SK-N-DZ (cell line): ENCODE measurements at regions not wholly inside any gene's neighbourhood (a gene's known extent, or its start where the extent isn't known, plus 50 kb on each side); places are given as distances from the start of the nearest gene placed in this dataset.
"Not testable (repeated sequence)": the region's sequence is repeated elsewhere in the genome, so short reads cannot be mapped to it uniquely, and the experiment has no call there.

Experiments
- DNase-seq: peaks from one replicate; pipeline ENCODE4 v3.0.0-alpha.2; 2015; ENCODE audit warnings: low spot score

- no peak for DNase-seq
Observed at GRCh38 chr2:83388804-83389203, 1070.3 kb downstream of the SUCLG1 start.

- no peak for DNase-seq
Observed at GRCh38 chr2:83386549-83386948, 1072.5 kb downstream of the SUCLG1 start.

DNA sequence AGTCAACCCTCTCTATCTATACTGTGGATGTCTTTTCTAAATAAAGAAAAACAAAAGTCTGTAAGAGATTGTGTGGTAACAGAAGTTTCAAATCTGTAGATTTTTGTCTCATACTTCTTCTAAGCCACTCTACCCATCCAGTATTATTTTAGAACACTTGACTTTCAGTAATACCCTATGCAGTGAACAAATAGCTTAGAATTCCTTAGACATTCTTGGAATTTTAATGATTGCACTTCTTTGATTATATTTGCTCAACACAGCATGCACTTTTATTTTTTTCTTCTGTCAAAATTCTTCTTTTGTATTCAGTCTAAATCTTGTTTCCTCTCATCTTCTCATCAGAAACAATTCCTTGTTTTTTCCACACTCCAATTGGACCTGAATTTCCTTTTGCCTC, 1080.2 kb downstream of the SUCLG1 start:
- DNase-seq = no peak

DNA sequence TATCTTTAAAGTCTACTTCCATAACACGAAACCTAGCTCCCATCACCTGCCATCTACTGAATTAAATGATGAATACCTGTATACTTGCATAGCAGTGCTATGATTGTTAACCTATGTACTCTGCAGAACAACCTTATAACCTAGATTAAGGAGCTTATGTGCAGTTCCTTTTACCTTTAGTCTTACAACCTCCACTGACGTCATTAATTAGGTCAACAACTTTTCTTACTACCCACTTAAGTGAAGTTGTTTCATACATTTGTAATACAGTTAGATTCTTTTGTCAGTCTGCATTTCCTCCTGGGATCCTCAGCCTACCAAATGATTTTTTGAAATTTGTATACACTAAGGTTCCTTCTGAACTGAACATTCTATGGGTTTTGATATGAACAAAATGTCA, 1082.3 kb downstream of the SUCLG1 start:
- DNase-seq = no peak

DNA sequence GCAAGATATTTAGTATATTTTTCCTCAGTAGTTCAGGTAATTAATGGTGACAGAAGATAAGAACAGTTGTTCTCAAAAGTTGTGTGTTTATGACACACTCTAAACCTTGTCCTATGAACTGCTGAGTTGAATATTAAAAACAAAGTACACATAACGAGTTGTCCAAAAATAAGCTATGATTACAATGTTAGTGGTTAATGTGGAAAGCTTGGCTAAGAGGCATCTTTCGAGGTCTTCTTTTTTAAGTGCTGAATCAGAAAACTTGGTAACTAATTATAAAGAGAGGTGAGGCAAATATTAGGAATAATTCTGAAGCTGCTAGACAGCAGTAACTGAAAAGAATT, 1088.7 kb downstream of the SUCLG1 start:
- DNase-seq = no peak

GRCh38 chr2:83369601-83370418, 1089.3 kb downstream of the SUCLG1 start:
- DNase-seq = no peak

- DNase-seq = no peak
Observed at GRCh38 chr2:83368916-83369315, 1090.2 kb downstream of the SUCLG1 start.

- no peak for DNase-seq
Observed at GRCh38 chr2:83368461-83368860, 1090.6 kb downstream of the SUCLG1 start.

DNA sequence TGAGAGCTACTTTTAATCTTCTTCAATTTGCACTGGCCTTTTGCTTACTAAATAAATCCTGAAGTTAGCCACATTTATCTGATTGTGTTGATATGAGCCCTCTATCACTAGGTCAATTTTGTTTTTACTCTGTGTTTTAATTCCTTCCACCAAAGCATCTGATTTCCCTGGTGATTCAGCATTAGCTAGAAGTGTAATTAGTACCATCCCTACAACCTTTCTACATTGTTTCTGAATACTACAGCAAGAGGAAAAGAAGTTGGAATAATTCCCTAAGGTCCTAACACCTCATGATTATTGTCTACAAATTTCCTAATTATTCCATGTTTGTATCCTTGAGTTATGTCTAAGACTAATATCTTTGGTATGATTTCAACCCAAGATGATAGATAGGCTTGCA, 1093.6 kb downstream of the SUCLG1 start:
- no peak for DNase-seq

DNA sequence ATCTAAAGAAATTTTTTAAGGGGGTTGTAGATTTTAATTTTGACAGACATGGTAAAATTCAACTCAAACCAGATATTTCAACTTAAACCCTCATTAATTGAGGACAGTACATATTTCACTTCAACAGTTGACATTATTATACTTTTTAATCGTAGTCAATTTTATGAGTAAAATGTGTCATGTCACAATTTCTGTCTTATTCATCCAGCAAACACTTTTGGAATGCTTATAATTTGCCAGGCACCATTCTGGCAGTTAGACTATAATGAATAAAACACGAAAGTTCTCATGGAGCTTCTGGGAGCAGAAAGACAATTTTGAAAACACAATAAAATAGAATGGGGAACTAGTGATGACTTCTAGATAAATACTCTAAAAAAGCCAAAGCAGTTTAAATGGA, 1094.8 kb downstream of the SUCLG1 start:
- DNase-seq = no peak

DNA sequence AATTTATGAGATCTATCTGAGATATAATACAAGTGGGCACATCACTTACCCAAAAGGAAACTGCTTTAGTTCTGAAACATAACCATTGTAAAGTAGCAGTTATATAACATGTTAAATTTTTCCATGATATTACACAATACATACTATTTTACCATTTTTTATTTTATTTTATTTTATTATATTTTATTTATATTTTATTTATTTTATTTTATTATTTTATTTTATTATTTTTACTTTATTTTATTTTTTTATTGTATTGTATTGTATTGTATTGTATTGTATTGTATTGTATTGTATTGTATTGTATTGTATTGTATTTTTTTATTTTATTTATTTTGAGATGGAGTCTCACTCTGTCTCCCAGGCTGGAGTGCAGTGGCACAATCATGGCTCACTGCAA, 1095.9 kb downstream of the SUCLG1 start:
- DNase-seq = not testable (repeated sequence)

GRCh38 chr2:83359336-83359735, 1099.7 kb downstream of the SUCLG1 start:
- no peak for DNase-seq

- DNase-seq = peak; percentile 31
Observed at GRCh38 chr2:83342860-83343329, 1116.2 kb downstream of the SUCLG1 start.

GRCh38 chr2:83340424-83340823, 1118.7 kb downstream of the SUCLG1 start:
- DNase-seq = peak; percentile 7

DNA sequence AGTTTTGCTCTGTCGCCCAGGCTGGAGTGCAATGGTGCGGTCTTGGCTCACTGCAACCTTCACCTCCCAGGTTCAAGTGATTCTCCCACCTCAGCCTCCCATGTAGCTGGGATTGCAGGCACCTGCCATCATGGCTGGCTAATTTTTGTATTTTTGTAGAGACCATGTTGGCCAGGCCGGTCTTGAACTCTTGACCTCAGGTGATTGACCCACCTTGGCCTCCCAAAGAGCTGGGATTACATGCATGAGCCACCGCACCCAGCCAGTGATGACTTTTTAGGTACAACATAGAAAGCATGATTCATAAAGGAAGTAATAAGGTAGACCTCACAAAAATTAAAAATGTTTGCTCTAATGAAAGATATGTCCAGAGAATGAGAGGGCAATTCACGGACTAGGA, 1119.1 kb downstream of the SUCLG1 start:
- DNase-seq = peak; percentile 2

GRCh38 chr2:83331810-83332209, 1127.3 kb downstream of the SUCLG1 start:
- DNase-seq = no peak

DNA sequence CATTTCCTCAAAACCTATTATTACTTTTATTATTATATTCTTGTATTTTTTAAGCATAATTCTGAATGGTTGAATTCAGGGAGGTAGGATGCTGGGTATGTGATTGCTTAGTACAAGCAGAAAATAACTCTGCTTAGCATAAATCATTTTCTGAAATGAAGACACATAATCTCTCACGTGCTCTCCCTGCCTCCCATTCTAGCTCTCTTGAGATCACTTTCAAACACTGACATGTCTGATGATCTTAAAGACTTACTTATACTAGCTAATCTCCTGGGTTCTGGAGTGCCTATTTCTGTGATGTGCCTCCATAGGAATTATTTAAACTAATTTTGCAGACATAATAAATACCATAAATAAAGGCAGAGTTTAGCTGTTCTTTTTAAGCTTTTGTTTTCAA, 1136.0 kb downstream of the SUCLG1 start:
- no peak for DNase-seq

DNA sequence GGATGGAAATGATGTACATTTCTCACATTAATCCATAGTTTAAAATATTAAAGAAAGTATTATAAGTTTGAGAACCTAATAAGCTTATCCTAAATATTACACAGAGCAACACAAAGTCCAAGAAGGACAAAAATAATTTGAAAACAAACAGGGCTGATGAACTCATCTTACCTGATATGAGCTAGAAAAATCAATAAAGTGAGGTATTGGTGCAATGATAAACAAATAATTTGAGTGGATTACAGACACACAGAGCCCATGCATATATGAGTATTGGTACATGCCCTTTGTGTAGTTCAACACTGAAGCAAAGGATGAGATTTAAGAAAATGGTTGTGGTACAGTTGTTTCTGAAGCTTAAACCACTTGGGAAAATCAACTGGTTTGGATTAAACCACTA, 1139.0 kb downstream of the SUCLG1 start:
- no peak for DNase-seq

DNA sequence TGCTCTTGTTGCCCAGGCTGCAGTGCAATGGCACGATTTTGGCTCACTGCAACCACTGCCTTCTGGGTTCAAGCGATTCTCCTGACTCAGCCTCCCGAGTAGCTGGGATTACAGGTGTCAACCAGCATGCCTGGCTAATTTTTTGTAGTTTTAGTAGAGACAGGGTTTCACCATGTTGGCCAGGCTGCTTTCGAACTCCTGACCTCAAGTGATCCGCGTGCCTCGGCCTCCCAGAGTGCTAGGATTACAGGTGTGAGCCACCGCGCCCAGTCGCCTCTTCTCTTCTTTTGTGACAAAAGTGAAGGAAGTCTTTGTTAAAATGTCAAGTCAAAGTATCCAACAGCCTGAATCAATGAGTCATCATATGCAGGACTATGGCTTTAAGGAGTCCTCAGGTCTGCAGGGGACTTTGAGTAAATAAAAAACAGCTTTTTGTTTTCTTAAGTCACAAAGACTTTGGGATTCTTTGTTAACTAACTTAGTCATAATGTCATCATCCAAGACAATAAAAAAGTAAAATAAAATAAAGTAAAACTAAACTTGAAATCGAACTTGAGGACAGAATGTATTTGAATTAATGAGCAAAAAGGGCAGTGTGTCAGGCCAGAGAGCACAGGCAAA, 1153.2 kb downstream of the SUCLG1 start:
- no peak for DNase-seq

DNA sequence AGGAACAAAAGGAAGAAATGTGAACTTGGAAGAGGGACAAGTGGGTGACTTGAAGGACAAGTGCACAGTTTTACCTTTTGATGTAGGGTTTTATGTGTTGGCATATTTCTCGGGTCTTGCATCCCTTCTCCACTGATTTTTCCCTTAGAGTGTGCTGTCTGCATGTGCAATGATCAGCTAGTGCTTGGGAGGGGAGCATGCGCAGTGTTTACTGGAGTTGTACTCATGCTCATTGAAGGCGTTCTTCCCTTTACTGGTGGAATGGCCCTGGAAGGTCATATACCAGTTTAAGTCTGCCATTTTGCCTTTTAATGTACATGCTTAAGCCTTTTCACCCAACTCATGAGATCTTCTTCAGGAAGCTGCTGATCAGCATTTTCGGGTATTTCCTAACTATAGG, 1168.0 kb downstream of the SUCLG1 start:
- DNase-seq = no peak

DNA sequence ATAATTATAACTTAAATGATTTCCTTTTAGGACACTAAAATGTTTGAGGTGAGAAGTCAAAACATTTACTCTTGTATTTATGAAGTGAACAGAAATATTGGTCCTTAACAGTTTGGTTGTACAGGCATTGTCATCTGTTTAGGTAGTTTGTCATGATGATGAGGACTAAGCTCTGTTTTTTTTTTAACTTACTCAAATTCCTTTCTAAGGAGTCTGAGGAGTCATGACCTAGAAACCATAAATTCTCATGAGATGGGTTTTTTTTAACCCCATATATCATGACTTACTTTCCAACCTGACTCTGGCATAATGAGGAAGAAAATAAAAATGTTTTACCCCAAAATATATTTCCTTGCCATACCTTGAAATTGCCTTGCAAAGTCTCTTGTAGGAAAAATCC, 1176.2 kb downstream of the SUCLG1 start:
- no peak for DNase-seq

DNA sequence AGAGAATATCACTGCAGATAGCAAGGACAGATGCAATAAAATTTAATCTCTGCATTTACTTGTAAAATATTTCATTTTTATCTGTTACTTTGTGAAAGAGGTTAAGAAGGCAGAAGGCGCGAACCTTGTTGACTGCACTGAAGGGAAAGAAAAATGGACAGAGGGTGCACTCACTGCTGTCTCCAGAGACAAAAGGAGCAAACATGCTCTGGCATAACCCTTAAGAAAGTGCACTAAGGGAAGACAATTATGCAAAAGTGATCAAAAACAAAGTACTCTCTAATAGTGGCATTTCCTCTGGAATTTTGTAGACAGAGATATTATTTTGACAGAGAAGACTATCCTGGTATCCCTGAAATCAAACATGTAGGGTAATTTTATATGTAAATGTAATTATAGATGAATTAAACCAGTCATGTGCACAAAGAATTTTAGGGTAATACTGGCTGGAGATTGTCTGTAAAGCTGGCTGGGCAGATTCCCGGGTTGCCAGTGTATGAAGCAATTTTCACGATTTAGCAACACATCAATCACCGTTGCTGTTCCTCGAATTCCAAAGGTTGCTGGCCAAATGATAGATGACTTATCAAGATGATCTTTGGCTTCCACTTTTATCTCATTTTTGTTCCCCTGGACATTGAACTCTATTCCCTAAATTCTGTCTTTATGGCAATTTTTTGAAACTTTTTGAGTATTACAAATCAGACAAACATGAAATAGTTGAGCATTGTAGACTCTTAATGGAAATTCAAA, 1176.9 kb downstream of the SUCLG1 start:
- DNase-seq = no peak

DNA sequence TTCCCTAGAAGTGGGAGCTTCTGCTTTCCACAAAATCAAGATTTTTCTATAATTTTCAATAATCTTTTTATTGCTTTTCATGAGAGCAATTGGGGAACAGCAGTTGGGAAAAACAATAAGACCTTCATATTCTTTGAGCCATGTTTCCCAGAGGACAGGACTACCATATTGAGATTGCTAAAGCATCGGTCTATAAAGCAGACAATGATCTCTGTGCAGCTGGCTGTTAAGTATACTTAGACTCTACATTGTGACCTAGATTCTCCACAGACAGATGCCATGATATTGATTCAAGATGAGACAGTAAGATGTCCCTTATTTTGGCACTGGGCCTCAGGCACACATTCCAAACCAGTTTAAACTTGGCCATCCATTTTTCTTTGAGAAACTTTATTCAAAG, 1178.7 kb downstream of the SUCLG1 start:
- DNase-seq = peak; percentile 6
